ENCODE measurements at regions not wholly inside any gene's neighbourhood (a gene's known extent, or its start where the extent isn't known, plus 50 kb on each side); places are given as distances from the start of the nearest gene placed in this dataset.

GRCh38 chr5:159385536-159385935 is 55.2 kb upstream of the IL12B start:
- DNase-seq = no peak

GRCh38 chr5:159386028-159386711 is 55.9 kb upstream of the IL12B start:
- DNase-seq = no peak

DNA sequence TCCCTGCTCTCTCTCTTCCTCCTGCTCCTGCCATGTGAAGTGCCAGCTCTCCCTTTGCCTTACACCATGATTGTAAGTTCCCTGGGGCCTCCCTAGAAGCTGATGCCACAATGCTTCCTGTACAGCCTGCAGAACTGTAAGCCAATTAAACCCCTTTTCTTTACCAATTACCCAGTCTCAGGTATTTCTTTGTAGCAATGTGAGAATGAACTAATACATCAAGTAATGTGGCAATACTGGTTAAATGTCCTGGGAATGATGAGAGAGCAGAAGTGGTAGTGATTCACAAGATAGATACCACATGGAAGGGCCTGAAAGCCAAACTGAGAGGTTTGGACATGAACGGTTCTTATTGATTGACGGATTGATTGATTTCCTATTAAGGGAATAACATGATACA is 62.6 kb upstream of the IL12B start:
- DNase-seq = no peak

- DNase-seq = no peak
These were observed 63.6 kb upstream of the IL12B start for GRCh38 chr5:159393854-159394274.

DNA sequence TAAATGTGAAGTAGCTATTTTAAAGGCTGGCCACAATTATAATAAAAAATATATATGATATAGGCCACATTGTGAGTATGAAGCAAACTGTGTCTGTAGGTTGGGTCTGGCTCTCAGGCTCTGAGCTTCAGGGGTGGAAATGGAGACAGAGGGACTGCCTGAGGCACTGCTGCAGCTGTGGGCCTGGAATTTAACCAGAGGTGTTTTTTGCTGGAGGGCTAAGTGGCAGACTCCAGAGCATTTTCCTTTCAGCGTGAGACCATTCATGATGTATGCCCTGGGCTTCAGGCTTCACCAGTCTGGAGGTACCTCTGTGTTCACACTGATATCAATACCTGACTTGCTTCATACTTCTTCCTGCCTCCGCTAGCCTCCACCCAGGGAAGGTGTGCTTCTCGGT is 64.9 kb upstream of the IL12B start:
- no peak for DNase-seq

GRCh38 chr5:159398936-159399335 is 68.6 kb upstream of the IL12B start:
- no peak for DNase-seq

GRCh38 chr5:159400476-159400875 is 70.2 kb upstream of the IL12B start:
- DNase-seq = no peak

DNA sequence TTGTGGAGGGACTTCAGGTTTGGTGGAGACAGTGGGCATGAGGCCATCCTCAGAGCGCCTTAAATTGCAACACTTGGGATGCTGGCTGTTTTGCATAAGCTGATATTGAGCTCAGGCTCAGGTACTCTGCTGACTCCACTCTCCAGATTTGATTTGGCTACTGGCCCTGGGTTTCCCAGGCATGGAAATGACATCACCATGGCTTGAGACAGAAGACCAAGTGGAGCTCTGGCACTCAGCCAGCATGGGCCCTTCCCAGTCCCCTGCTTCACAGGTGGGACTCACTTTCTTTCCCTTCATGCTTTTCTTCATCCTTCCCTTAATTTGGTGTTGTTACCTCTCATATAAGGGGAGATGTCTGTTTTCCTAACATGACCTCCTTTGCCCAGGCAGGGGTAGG is 72.0 kb upstream of the IL12B start:
- no peak for DNase-seq

GRCh38 chr5:159402856-159403255 is 72.6 kb upstream of the IL12B start:
- DNase-seq = no peak

DNA sequence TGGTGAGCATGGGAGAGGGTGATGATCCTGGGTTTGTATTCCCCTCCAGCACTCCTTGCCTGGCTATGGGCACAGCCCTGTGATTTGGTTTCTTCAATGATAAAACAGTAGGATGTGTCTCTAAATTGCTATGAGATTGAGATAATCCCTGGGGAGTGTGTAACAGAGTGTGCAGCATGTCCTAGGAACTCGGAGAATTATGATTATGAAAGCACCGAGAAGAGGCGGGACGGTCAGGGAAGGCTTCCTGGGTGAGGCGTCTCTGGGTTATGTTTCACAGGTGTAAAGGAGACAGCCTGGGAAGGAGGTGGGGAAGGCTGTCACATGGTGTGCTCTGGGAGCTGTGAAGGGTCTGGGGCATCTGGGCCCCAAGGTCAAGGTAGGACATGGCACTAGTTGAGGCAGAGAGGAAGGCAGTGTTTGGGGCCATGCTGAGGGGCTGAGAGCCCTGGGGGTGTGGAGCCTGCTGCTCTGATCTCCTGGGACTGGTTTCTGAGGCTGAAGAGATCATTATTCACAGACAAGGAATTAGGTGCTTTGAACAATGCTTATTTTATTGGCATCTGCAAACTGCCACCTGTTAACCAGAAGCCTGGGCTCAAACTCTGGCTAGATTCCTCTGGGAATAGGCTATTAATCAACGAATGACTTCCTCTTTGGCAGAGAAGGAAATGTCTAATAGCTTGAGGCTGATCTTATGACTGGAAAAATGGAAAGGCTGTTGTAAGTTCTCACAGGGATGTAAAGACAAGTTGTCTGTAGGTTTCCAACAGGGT is 73.8 kb upstream of the IL12B start:
- no peak for DNase-seq

GRCh38 chr5:159405611-159406031 is 75.3 kb upstream of the IL12B start:
- no peak for DNase-seq

- no peak for DNase-seq
These were observed 76.3 kb upstream of the IL12B start for GRCh38 chr5:159406571-159406970.

DNA sequence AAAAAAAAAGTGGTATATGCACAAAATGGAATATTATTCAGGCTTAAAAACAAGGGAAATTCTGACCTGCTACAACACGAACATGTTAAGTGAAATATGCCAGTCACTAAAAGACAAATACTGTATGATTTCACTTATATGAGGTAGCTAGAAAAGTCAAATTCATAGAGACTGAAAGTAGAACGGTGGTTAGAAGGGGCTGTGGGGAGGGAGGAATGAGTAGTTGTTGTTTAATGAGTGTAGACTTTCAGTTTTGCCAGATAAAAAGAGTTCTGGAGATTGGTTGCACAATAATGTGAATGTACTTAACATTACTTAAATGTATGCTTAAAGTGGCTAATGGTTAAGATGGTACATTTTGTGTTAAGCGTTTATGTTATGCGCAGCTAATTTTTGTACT is 79.5 kb upstream of the IL12B start:
- no peak for DNase-seq

GRCh38 chr5:159410480-159410879 is 80.2 kb upstream of the IL12B start:
- no peak for DNase-seq

DNA sequence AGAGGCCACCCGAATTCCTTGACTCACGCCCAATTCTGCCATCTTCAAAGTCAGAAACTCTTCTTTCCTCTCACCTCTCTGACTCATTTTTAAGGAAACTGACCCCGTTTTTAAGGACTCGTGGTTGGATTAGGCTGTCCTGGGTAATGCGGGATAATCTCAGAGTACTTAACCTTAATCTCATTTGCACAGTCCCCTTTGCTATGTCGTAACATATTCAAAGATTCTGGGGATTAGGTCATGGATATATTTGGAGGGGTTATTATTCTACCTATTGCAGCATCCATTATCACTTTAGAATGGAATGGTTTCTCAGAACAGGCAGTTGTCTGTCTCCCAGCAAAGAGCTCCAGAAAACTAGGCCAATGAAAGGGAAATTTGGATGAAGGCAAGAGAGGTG is 80.8 kb upstream of the IL12B start:
- DNase-seq = no peak

GRCh38 chr5:159412284-159413046 is 82.2 kb upstream of the IL12B start:
- DNase-seq = no peak

GRCh38 chr5:159414021-159414420 is 83.7 kb upstream of the IL12B start:
- no peak for DNase-seq

DNA sequence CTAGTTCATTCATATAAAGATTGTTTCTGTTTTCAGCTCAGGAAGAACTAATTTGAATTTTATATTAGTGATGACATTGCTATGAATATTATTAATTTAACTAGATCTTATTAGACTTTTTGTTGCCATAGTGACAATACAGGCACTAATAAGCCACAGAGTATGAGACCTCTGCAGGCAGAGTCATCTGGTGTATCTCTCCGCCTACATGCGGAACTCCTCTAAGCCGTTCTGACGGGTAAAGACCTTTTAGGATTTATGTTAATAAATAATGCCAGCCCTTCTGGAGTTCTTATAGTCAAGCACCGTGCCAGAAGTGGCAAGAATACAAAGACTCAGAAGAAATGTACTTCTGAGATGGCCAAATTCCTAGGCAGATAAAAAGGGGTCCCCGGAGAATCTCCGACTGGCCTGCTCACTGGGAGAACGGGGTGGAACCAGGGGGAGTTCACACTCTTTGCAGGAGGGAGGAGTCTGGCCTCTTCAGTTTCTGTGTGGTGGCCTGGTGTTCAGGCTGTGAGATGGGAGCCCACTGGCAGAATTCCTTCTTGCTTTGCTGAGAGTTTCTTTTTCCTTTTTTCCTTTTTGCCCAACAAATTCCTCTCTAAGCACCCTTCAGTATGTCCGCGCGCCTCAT is 85.1 kb upstream of the IL12B start:
- no peak for DNase-seq

- no peak for DNase-seq
These were observed 86.2 kb upstream of the IL12B start for GRCh38 chr5:159416438-159416837.

GRCh38 chr5:159417170-159417569 is 86.9 kb upstream of the IL12B start:
- no peak for DNase-seq

DNA sequence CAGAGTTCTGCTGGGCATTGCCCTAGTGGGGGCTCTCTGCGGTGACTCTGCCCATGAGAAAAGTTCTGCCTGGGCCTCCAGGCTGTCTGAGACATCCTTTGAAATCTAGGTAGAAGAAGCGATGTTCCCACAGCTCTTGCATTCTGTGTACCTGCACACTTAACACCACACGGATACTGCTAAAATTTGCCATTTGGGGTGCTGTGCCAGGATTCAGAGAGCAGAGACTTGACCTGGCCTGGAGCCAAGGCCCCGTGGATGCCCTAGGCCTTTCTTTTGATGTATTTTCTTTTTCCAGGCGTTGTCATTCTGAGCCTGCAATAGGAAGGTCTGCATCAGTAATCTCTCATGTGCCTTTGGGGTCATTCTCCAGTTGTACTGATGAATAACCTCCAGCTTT is 89.3 kb upstream of the IL12B start:
- no peak for DNase-seq

GRCh38 chr5:159420940-159421339 is 90.7 kb upstream of the IL12B start:
- no peak for DNase-seq

GRCh38 chr5:159422361-159422760 is 92.1 kb upstream of the IL12B start:
- no peak for DNase-seq
